Mesendoderm (in vitro differentiated cells): ENCODE measurements at regions not wholly inside any gene's neighbourhood (a gene's known extent, or its start where the extent isn't known, plus 50 kb on each side); places are given as distances from the start of the nearest gene placed in this dataset.

Experiments
- DNase-seq: peaks from one replicate; pipeline ENCODE4 v3.0.0; 2013
- H2AK5ac ChIP-seq: 2 replicates; pipeline ENCODE4 v1.6.1; 2013; ENCODE audit warnings: low read length, inconsistent platforms
- H2BK120ac ChIP-seq: 2 replicates; pipeline ENCODE4 v1.6.1; 2013; ENCODE audit warnings: low read depth, mild to moderate bottlenecking, low read length, moderate library complexity, mixed read lengths
- H2BK15ac ChIP-seq: replicated peaks from 2 replicates; pipeline ENCODE4 v1.6.1; 2013; ENCODE audit warnings: low read depth, mild to moderate bottlenecking, moderate library complexity
- H2BK5ac ChIP-seq: 2 replicates; pipeline ENCODE4 v1.6.1; 2013; ENCODE audit warnings: low read length, inconsistent platforms
- H3K18ac ChIP-seq: 2 replicates; pipeline ENCODE4 v1.6.1; 2013; ENCODE audit warnings: mild to moderate bottlenecking, low read length, mixed read lengths
- H3K23ac ChIP-seq: one replicate; pipeline ENCODE4 v1.6.1; 2013; ENCODE audit warnings: low read length
- H3K27ac ChIP-seq: 2 replicates; pipeline ENCODE4 v1.5.1; 2013; ENCODE audit warnings: low read depth, mild to moderate bottlenecking, inconsistent platforms, low read length, moderate library complexity
- H3K27me3 ChIP-seq: 2 replicates; pipeline ENCODE4 v1.6.1; 2013; ENCODE audit warnings: low read length, control low read depth, mild to moderate bottlenecking, inconsistent platforms; ENCODE audit not compliant: insufficient read depth, poor library complexity
- H3K36me3 ChIP-seq: 2 replicates; pipeline ENCODE4 v1.6.1; 2013; ENCODE audit warnings: low read length, inconsistent platforms; ENCODE audit not compliant: control insufficient read depth, insufficient read depth
- H3K4ac ChIP-seq: one replicate; pipeline ENCODE4 v1.6.1; 2013; ENCODE audit warnings: low read depth, mild to moderate bottlenecking, low read length, moderate library complexity
- H3K4me1 ChIP-seq: 2 replicates; pipeline ENCODE4 v1.6.1; 2013; ENCODE audit warnings: low read depth, low read length, inconsistent platforms; ENCODE audit not compliant: control insufficient read depth
- H3K4me2 ChIP-seq: 2 replicates; pipeline ENCODE4 v1.6.1; 2013; ENCODE audit warnings: low read length
- H3K4me3 ChIP-seq: 2 replicates; pipeline ENCODE4 v1.5.1; 2013; ENCODE audit warnings: mild to moderate bottlenecking, low read length
- H3K56ac ChIP-seq: one replicate; pipeline ENCODE4 v1.6.1; 2013; ENCODE audit warnings: low read length
- H3K79me1 ChIP-seq: 2 replicates; pipeline ENCODE4 v1.6.1; 2013; ENCODE audit warnings: low read length, inconsistent platforms
- H3K79me2 ChIP-seq: 2 replicates; pipeline ENCODE4 v1.6.1; 2013; ENCODE audit warnings: mild to moderate bottlenecking, low read length; ENCODE audit not compliant: control insufficient read depth, insufficient read depth
- H3K9ac ChIP-seq: 2 replicates; pipeline ENCODE4 v1.6.1; 2013; ENCODE audit warnings: low read length, inconsistent platforms
- H4K5ac ChIP-seq: one replicate; pipeline ENCODE4 v1.6.1; 2013; ENCODE audit warnings: low read length
- H4K8ac ChIP-seq: one replicate; pipeline ENCODE4 v1.6.1; 2013; ENCODE audit warnings: low read depth, mild to moderate bottlenecking, control low read depth, low read length, moderate library complexity
- WGBS: extraction: QIAGEN DNeasy Blood & Tissue Kit; methylation state at CpG from one replicate; pipeline ENCODE4 v1.1.7; 2013; ENCODE audit warnings: low lambda C conversion rate, missing lambda C conversion rate; ENCODE audit not compliant: insufficient coverage; ENCODE audit errors: extremely low coverage; 5-methylcytosine and 5-hydroxymethylcytosine counted together

DNA sequence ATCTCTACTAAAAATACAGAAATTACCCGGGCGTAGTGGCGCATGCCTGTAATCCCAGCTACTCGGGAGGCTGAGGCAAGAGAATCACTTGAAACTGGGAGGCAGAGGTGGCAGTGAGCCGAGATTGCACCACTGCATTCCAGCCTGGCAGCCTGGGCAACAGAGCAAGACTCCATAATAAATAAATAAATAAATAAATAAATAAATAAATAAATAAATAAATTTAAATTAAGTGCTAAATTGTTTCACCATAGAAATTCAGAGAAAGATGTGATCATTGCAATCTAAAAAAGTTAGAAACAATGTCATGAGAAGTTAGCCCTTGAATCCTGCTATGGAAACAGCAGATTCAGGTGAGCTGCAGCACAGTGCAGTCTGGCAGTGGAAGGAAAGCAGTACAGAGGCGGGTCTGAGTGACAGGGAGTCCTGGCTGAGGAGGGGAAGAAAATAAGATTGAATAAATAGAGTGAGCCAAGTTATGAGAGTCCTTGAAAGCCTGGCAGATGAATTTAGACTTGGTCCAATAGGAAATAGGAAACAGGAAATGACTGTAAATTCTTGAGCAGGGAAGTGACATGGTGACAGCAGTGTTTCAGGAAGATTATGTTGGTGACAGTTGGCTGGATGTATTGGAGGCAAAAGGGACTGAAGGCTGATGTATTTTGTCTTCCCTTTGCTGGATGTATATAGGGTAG, 241.5 kb downstream of the GXYLT1 start:
- H2BK15ac ChIP-seq = no peak overlapping the region
- H3K18ac ChIP-seq = no peak overlapping the region
- no peak overlapping the region for H3K4me2 ChIP-seq
- H4K8ac ChIP-seq = no peak overlapping the region
- no peak overlapping the region for H2BK5ac ChIP-seq
- WGBS = no CpG with 5 or more reads among the region's 6 CpGs
- no peak overlapping the region for H3K4me3 ChIP-seq
- H3K79me2 ChIP-seq = no peaks in the 10 kb centered on the region
- H2AK5ac ChIP-seq = no peak overlapping the region
- H3K27me3 ChIP-seq = no peaks in the 10 kb centered on the region
- no peak overlapping the region for H4K5ac ChIP-seq
- H3K79me1 ChIP-seq = no peaks in the 10 kb centered on the region
- no peaks in the 10 kb centered on the region for H3K36me3 ChIP-seq
- H3K27ac ChIP-seq = no peak overlapping the region
- no peak overlapping the region for H3K56ac ChIP-seq
- no peak overlapping the region for H3K23ac ChIP-seq
- H2BK120ac ChIP-seq = no peak overlapping the region
- H3K9ac ChIP-seq = no peak overlapping the region
- H3K4ac ChIP-seq = no peak overlapping the region
- DNase-seq = no peak
- no peaks in the 10 kb centered on the region for H3K4me1 ChIP-seq

GRCh38 chr12:41899577-41899976, 245.1 kb downstream of the GXYLT1 start:
- no peak for DNase-seq
- Histone ChIP-seq H3K4me3 (no peak overlapping the region), H3K79me2 (no peaks in the 10 kb centered on the region), H3K36me3 (no peaks in the 10 kb centered on the region), H3K4me2 (no peak overlapping the region), H3K9ac (no peak overlapping the region), H3K27ac (no peak overlapping the region), H2BK5ac (no peak overlapping the region), H3K18ac (no peak overlapping the region), H4K8ac (no peak overlapping the region), H2AK5ac (no peak overlapping the region), H3K79me1 (no peaks in the 10 kb centered on the region), H2BK15ac (no peak overlapping the region), H3K27me3 (no peaks in the 10 kb centered on the region), H3K4me1 (no peaks in the 10 kb centered on the region), H2BK120ac (no peak overlapping the region), H4K5ac (no peak overlapping the region), H3K23ac (no peak overlapping the region), H3K56ac (no peak overlapping the region), H3K4ac (no peak overlapping the region)
- no CpG with 5 or more reads among the region's 1 CpG for WGBS

DNA sequence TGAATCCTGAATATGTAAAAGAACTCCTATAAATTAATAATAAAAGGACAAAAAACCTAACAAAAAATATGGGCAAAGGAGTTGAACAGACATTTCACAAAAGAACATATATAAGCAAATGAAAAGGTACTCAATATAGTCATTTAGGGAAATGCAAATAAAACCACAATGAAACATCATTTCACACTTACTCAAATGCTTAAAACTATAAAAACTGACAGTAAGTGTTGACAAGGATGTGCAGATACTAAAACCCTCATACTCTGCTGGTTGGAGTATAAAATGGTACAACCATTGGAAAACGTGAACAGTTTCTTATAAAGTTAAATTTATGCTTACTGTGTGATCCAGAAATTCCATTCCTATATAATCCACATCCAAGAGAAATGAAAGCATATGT, 247.1 kb downstream of the GXYLT1 start:
- no peaks in the 10 kb centered on the region for H3K36me3 ChIP-seq
- H3K4me3 ChIP-seq = no peak overlapping the region
- H3K18ac ChIP-seq = no peak overlapping the region
- no peaks in the 10 kb centered on the region for H3K79me1 ChIP-seq
- H3K4ac ChIP-seq = no peak overlapping the region
- H3K4me2 ChIP-seq = no peak overlapping the region
- H3K79me2 ChIP-seq = no peaks in the 10 kb centered on the region
- no peak overlapping the region for H4K5ac ChIP-seq
- no peak overlapping the region for H4K8ac ChIP-seq
- H3K23ac ChIP-seq = no peak overlapping the region
- no peak for DNase-seq
- H3K27me3 ChIP-seq = no peaks in the 10 kb centered on the region
- H2AK5ac ChIP-seq = no peak overlapping the region
- no peak overlapping the region for H3K9ac ChIP-seq
- no CpG with 5 or more reads among the region's 1 CpG for WGBS
- H3K4me1 ChIP-seq = no peaks in the 10 kb centered on the region
- H3K56ac ChIP-seq = no peak overlapping the region
- H2BK5ac ChIP-seq = no peak overlapping the region
- H2BK120ac ChIP-seq = no peak overlapping the region
- H2BK15ac ChIP-seq = no peak overlapping the region
- H3K27ac ChIP-seq = no peak overlapping the region

GRCh38 chr12:41893491-41893890, 251.2 kb downstream of the GXYLT1 start:
- Histone ChIP-seq H3K4ac (no peak overlapping the region), H3K27ac (no peak overlapping the region), H4K5ac (no peak overlapping the region), H2BK15ac (no peak overlapping the region), H3K4me3 (no peak overlapping the region), H3K79me2 (no peaks in the 10 kb centered on the region), H4K8ac (no peak overlapping the region), H3K79me1 (no peaks in the 10 kb centered on the region), H2BK120ac (no peak overlapping the region), H2BK5ac (no peak overlapping the region), H2AK5ac (no peak overlapping the region), H3K4me2 (no peak overlapping the region), H3K9ac (no peak overlapping the region), H3K36me3 (no peaks in the 10 kb centered on the region), H3K18ac (no peak overlapping the region), H3K56ac (no peak overlapping the region), H3K27me3 (no peaks in the 10 kb centered on the region), H3K23ac (no peak overlapping the region), H3K4me1 (no peaks in the 10 kb centered on the region)
- no CpG with 5 or more reads among the region's 3 CpGs for WGBS
- no peak for DNase-seq

DNA sequence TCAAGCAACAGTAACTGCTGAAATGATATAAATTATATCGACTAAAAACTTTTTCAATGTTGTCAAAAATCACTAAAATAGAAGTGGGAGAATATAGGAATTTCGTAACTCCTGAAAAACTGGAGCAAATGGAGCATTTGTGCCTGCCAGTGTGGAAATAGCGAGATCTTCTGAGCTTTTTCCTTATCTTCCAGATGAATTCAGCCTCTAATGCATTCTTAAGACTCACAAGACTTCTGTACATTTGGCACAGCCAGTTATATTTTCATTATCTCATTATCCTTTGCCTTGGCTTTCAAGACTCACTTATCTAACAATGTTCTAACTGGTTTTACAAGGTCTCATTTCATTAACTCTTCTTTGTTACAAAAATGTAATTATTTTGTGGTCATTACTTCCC, 252.4 kb downstream of the GXYLT1 start:
- Histone ChIP-seq H3K79me2 (no peaks in the 10 kb centered on the region), H4K8ac (no peak overlapping the region), H3K79me1 (no peaks in the 10 kb centered on the region), H3K56ac (no peak overlapping the region), H2BK5ac (no peak overlapping the region), H3K9ac (no peak overlapping the region), H4K5ac (no peak overlapping the region), H3K23ac (no peak overlapping the region), H3K36me3 (no peaks in the 10 kb centered on the region), H3K4me3 (no peak overlapping the region), H2BK120ac (no peak overlapping the region), H2BK15ac (no peak overlapping the region), H3K27ac (no peak overlapping the region), H3K18ac (no peak overlapping the region), H3K27me3 (no peaks in the 10 kb centered on the region), H3K4me1 (no peaks in the 10 kb centered on the region), H3K4ac (no peak overlapping the region), H2AK5ac (no peak overlapping the region), H3K4me2 (no peak overlapping the region)
- WGBS = no CpG with 5 or more reads among the region's 3 CpGs
- no peak for DNase-seq

GRCh38 chr12:41891226-41891625, 253.4 kb downstream of the GXYLT1 start:
- Histone ChIP-seq H3K27me3 (no peaks in the 10 kb centered on the region), H3K4ac (no peak overlapping the region), H3K4me2 (no peak overlapping the region), H4K5ac (no peak overlapping the region), H3K27ac (no peak overlapping the region), H3K36me3 (no peaks in the 10 kb centered on the region), H2AK5ac (no peak overlapping the region), H3K4me3 (no peak overlapping the region), H3K79me1 (no peaks in the 10 kb centered on the region), H3K23ac (no peak overlapping the region), H2BK15ac (no peak overlapping the region), H2BK5ac (no peak overlapping the region), H2BK120ac (no peak overlapping the region), H3K9ac (no peak overlapping the region), H3K56ac (no peak overlapping the region), H3K4me1 (no peaks in the 10 kb centered on the region), H3K18ac (no peak overlapping the region), H3K79me2 (no peaks in the 10 kb centered on the region), H4K8ac (no peak overlapping the region)
- WGBS = no CpG with 5 or more reads among the region's 3 CpGs
- no peak for DNase-seq
